Activated T-cell treated with anti-CD3 and anti-CD28 coated beads for 4 hours (primary cell): ENCODE measurements at regions not wholly inside any gene's neighbourhood (a gene's known extent, or its start where the extent isn't known, plus 50 kb on each side); places are given as distances from the start of the nearest gene placed in this dataset.
"Not testable (repeated sequence)": the region's sequence is repeated elsewhere in the genome, so short reads cannot be mapped to it uniquely, and the experiment has no call there.

Experiments used
- DNase-seq: peaks from one replicate; pipeline ENCODE4 v3.0.0-alpha.2; 2020

DNA sequence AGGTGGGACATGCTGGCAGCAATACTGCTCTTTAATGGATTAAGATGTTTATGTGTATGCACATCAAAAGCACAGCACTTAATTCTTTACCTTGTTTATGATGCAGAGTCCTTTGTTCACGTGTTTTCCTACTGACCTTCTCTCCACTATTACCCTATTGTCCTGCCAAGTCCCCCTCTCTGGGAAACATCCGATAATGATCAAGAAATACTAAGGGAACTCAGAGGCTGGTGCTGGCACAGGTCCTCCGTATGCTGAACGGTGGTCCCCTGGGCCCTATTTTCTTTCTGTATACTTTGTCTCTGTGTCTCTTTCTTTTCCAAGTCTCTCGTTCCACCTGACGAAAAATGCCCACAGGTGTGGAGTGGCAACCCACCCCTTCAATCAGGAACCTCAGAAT, 84.0 kb upstream of the ALDH3B2 start:
- DNase-seq = not testable (repeated sequence)

DNA sequence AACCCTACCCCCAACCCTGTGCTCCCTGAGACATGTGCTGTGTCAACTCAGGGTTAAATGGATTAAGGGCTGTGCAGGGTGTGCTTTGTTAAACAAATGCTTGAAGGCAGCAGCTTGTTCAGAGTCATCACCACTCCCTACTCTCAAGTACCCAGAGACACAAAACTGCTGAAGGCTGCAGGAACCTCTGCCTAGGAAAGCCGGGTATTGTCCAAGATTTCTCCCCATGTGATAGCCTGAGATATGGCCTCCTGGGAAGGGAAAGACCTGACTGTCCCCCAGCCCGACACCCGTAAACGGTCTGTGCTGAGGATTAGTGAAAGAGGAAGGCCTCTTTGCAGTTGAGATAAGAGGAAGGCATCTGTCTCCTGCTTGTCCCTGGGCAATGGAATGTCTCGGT, 83.6 kb upstream of the ALDH3B2 start:
- DNase-seq = not testable (repeated sequence)

GRCh38 chr11:67753820-67754219, 79.4 kb upstream of the ALDH3B2 start:
- DNase-seq = not testable (repeated sequence)

DNA sequence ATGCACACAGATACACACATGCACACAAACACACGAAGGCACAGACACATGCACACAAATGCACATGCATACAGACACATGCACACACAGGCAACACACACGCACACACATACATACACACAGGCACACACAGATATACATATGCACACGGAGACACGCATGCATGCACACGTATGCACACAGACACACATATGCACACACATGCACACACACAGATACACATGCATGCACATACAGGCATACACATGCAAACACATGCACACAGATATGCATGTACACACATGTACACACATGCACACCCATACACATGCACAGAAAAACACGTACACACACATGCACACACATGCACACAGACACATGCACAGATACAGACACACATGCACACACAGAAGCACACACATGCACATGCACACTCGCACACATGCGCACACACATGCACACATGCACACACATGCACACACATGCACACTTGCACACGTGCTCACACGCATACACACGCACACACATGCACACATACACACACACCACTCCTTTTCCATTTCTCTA, 70.8 kb upstream of the ALDH3B2 start:
- DNase-seq = no peak

DNA sequence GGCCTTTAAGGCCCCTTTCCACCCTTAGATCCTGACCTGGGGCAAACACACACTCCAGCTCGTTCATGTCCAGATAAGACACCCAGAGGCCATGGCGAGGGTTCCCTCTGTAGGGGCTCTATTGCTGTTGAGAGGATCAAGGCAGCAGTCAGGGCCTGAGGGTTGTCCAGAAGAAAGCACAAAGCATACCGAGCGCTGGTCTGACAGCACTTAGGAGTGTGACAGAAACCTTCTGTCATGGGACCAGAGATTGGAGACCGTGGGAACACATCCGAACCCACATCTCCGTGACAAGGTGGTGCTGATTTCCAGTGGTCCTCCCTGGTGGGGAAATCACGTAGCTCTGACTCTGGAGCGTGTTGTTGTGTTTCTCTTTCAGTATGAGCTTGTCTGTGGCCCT, 69.8 kb upstream of the ALDH3B2 start:
- not testable (repeated sequence) for DNase-seq

- DNase-seq = not testable (repeated sequence)
Measured at GRCh38 chr11:67738231-67738630, 63.8 kb upstream of the ALDH3B2 start.

- not testable (repeated sequence) for DNase-seq
Measured at GRCh38 chr11:67737562-67738080, 63.2 kb upstream of the ALDH3B2 start.

DNA sequence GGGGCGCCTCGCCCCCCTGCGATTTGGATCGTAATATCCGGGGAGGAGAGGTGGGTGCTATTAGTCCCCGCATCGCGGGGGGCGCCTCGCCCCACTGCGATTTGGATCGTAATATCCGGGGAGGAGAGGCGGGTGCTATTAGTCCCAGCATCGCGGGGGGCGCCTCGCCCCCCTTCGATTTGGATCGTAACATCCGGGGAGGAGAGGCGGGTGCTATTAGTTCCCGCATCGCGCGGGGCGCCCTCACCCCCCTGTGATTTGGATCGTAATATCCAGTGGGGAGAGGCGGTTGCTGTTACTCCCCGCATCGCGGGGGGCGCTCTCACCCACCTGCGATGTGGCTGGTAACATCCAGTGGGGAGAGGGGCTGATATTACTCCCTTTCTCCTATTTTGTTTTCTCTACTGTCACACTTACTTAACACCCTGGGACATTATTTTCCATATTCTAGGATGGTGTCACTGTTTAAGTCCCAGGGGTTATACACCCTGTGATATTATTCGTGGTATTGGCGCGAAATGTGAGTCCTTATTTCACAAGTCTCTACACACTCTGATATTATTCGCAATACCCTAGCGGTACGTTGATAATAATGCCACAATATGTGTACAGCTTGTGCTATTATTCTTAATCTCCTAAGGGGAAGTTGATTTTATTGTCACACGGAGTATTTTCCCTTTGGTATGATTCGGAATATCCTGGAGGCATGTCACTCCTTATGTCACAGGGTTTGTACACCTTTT, 57.8 kb upstream of the ALDH3B2 start:
- DNase-seq = peak; percentile 42

DNA sequence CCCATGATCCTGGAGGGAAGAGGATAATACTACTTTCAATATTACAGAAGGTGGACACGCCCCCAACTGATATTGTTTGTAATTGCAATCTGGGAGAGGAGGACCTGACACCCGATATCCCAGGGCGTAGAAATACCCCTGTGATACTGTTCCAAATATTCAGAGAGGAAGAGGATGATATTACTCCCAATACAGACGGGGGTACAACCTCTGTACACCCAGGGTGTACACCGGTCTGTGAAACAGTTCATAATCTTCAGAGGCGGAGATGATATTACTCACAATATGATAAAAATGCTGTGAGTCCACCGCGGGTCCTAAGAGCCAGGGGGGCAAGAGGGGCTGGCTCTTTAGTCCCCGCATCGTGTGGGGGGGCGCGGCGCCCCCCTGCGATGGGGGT, 57.2 kb upstream of the ALDH3B2 start:
- no peak for DNase-seq

- DNase-seq = not testable (repeated sequence)
Measured at GRCh38 chr11:67728163-67728571, 53.7 kb upstream of the ALDH3B2 start.

DNA sequence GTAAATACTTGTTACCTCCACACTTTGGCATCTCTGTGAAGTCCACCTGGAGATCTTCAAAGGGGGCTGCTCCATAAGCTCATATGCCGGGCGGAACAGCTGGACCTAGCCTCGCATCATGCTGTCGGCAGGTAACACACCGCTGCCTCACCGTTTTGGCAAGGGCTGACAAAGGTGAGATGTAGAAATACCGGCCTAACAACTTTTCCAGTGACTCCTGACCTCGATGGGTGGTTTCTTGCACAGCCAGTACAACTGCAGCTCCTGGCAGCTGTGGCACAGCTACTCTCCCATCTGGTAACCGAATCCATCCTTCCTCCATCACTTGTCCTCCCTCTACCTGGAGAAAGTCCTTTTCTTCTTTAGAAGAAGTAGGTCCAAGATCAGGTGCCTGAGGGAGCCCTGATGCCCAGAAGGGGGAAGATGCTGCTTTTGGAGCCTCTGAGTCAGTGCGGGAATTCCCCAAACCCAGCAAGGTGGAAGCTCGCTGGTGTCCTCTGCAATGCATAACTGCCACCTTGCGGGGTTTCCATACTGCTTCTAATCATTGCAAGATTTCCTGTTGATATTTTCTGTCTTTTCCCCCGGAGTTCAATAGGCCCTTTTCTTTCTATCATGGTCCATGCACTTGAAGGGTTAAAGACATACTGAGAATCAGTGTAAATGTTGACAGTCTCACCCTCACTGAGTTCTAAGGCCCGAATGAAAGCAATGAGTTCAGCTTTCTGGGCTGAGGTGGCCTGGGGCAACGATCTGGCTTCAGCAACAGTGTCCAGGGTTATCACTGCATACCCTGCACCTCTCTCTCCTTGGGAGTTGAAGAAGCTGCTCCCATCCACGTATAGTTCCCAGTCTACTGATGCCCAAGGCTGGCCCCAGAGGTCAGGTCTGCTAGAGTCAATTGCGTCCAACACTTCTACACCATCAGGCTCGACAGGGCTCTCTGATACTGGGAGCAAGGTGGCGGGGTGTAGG, 52.9 kb upstream of the ALDH3B2 start:
- DNase-seq = peak; percentile 12
